Epithelial cell of esophagus (primary cell): ENCODE measurements at regions not wholly inside any gene's neighbourhood (a gene's known extent, or its start where the extent isn't known, plus 50 kb on each side); places are given as distances from the start of the nearest gene placed in this dataset.
A peak's percentile ranks its signal among the peaks of the same experiment; 100 is the strongest.

Experiments
- DNase-seq: peaks from one replicate; pipeline ENCODE4 v3.0.0; 2010; ENCODE audit warnings: low read depth
- H3K4me3 ChIP-seq: 2 replicates; pipeline ENCODE4 v1.5.1; 2011; ENCODE audit warnings: mild to moderate bottlenecking, low read length, control low read depth
- TF ChIP-seq, protein P1 (sequence below): IDR thresholded peaks from 2 replicates; pipeline ENCODE4 v1.5.1; 2011; ENCODE audit warnings: low read depth, mild to moderate bottlenecking, low read length, control low read depth, inconsistent platforms; ENCODE audit not compliant: insufficient read depth; ENCODE audit errors: missing control alignments

DNA sequence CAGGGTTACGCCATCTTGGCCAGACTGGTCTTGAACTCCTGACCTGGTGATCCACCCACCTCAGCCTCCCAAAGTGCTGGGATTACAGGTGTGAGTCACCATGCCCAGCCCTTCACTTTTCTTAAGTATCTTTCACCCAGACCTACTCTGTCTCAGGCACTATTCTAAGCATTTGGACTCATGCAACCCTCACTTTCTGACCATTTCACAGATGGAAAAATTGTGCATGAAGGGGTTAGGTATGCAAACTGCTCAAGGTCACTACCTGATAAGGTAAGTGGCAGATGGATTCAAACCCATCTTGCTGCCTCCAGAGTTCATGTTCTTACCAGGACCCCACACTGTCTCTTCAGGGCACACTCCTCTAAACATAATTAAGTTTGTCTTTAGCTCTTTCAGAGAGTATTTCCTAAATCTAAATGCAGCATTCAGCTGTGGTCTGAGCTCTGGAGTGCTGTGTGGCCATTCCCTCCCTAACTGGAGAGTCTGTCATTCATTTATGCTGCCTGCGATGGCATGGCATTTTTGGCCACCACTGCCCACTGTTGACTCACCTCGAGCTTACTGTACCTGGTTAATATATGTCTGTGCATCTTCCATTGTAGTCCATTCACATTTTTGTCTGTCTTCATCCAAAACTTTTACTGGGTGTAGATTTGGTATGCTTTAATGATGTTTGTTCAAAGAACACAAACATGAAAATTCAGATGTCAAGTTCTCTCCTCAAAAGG, 88.4 kb downstream of the CCDC71L start:
- TF ChIP-seq, protein P1, sequence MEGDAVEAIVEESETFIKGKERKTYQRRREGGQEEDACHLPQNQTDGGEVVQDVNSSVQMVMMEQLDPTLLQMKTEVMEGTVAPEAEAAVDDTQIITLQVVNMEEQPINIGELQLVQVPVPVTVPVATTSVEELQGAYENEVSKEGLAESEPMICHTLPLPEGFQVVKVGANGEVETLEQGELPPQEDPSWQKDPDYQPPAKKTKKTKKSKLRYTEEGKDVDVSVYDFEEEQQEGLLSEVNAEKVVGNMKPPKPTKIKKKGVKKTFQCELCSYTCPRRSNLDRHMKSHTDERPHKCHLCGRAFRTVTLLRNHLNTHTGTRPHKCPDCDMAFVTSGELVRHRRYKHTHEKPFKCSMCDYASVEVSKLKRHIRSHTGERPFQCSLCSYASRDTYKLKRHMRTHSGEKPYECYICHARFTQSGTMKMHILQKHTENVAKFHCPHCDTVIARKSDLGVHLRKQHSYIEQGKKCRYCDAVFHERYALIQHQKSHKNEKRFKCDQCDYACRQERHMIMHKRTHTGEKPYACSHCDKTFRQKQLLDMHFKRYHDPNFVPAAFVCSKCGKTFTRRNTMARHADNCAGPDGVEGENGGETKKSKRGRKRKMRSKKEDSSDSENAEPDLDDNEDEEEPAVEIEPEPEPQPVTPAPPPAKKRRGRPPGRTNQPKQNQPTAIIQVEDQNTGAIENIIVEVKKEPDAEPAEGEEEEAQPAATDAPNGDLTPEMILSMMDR: no peak
- H3K4me3 ChIP-seq: no peak overlapping the region
- no peak for DNase-seq

- TF ChIP-seq, protein P1: no peak
- no peak for DNase-seq
- no peak overlapping the region for H3K4me3 ChIP-seq
Measured at GRCh38 chr7:106571563-106571962, 89.4 kb downstream of the CCDC71L start.

- DNase-seq: no peak
- TF ChIP-seq, protein P1: no peak
- H3K4me3 ChIP-seq: no peak overlapping the region
Measured at GRCh38 chr7:106570948-106571418, 90.0 kb downstream of the CCDC71L start.

DNA sequence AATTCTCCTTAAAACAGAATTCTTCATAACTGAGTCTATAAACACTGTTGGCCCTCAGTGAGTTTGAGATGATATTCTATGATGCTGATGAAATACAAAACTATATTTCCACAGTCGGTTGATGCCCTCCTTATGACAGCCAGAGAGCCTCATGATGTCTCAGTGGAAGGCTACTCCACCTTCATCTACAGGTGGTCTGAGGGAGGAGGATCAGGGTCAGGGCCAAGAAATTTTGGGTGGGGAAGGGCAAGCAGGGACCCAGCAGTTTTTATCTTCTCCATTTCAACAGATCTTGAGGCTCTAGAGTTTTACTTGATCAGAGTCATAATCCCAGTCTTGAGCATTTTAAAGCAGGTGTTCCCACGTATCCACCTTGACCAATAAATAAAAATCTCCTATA, 90.8 kb downstream of the CCDC71L start:
- TF ChIP-seq, protein P1: no peak
- no peak for DNase-seq
- no peak overlapping the region for H3K4me3 ChIP-seq

DNA sequence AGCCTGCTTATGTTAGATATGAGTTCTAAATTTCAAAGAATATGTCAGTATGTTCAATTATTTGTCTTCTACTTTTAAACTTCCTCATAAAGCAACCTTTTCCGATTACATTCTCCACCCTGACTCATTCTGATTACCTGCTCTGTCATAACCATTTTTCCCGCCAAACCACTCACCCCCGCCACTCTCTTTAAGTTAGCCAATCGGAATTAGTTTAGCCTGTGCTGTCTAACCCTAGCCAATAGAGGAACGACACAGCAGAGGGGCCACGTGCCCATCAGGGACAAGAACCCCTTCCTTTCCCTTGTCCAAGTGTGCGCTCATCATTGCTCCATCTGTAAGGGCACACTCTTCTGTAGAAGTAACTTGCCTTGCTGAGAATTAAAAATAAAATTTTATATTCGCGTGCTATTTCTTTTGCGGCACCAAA, 91.4 kb downstream of the CCDC71L start:
- TF ChIP-seq, protein P1: no peak
- H3K4me3 ChIP-seq: no peak overlapping the region
- DNase-seq: peak; percentile 32

DNA sequence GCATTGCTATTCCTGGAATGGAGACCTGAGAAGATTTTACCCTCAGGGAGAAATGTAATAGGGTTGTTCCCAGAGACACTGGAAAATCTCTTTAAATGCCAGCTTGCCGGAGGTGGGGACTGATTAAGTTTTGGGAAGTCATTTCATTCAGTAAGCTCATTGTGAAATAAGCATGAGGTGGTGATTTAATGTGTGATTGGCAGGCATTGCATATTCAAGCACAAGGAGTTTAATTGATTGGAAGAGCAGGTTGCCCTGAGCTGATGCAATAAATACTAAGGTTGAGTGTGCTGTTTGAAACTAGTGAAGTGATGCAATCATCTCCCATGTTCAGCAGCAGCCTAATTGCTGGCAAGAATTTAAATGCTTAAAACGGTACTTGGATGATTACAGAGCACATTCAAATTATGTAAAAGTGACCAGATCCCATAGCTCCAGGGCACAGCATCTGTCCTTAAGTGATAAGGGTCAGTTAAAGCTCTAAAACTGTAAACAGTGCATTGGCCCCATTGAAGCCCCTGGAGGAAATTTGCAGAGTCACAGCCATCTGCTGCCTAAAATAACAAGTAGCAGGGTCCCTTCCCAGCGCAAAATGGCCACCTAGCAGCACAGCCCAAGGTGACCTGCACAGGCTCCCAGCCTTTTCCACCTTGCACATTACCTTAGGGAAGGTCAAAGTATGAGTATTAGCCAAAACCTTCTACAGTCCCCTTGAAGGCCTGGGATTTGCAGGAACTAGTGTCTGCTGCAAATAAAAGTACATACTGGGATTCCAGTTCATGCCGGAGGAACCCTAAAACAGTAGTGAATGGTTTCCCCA, 92.1 kb downstream of the CCDC71L start:
- TF ChIP-seq, protein P1: no peak
- H3K4me3 ChIP-seq: no peak overlapping the region
- peak; percentile 96 for DNase-seq
